ENCODE measurements at regions not wholly inside any gene's neighbourhood (a gene's known extent, or its start where the extent isn't known, plus 50 kb on each side); places are given as distances from the start of the nearest gene placed in this dataset.
"Not testable (repeated sequence)": the region's sequence is repeated elsewhere in the genome, so short reads cannot be mapped to it uniquely, and the experiment has no call there.

DNA sequence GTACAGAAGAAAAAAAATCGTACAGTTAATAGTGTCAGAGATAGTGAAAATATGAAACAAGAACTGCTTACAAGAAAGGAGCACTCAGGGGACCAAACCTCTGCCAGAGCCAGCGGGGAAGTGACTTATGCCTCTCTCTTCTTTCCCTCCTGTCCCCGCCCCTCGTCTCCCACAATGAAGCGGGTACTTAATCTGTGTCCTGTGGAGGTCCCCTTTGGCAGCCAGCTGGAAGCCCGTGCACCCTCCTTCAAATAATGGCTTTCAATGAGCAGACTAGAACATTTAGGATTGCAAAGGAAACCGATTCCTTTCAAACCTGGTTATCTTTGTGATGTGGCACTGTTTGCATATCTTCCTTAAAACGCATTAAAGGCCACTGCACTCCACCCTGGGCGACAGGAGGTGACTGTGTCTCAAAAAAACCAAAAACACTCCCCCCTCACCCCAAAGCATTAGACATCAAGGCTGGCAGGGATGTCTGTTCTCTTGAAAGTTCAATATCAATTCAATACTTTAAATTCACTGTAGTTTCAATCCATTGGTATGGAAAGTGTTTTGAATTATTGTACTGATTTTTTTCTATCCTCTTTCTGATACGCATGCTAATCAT is 51.7 kb downstream of the PPIAL4C start:
- DNase-seq: not testable (repeated sequence)

DNA sequence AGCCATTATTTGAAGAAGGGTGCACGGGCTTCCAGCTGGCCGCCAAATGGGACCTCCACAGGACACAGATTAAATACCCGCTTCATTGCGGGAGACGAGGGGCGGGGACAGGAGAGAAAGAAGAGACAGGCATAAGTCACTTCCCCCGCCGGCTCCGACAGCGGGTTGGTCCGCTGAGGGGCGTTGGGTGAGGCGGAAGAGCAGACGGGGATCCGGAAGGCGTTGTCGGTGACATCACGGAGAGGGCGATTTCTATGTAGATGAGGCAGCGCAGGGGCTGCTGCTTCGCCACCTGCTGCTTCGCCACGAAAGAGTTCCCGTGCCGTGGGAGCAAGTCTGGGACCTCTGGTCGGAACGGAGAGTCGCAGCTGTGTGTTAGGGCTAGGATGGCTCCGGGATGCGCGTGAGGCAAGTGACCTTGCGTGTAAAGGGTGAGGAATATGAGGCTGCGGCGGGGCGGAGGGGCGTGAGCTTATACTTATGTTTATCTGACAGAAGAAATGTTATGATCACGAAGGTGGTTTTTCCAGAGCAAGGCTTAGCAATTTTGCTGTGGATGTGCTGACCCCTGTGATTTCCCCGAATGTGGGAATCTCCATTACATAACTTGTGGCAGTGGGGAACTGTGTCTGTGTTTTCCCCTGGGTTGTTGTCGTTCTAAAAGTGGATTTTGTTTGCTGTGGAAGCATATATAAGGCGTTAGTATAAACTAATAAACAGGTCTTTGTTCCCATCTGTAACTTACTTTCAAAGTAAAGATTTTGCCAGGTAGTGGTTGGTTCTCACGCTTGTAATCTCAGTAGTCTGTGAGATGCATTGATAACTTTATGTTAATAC is 52.9 kb downstream of the PPIAL4C start:
- peak; percentile 98 for DNase-seq

DNA sequence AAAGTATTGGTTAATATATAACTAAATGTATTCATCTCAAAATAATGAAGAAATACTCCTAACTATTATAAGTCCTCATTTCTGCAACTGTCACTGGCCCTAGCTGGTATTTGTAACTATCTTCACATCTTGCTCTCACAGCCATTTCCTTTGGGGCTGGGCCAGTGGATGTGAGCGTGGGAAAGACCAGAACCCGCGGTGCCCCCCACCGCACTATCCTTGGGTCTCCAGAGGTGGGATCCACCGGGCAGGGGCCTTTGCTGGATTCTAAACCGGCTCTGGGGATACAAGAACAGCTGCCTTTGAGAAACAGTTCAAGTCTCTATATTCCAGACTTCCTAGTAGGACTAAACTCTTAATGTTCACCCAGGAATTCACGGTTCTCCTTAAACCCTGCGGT is 54.8 kb downstream of the PPIAL4C start:
- DNase-seq: not testable (repeated sequence)

DNA sequence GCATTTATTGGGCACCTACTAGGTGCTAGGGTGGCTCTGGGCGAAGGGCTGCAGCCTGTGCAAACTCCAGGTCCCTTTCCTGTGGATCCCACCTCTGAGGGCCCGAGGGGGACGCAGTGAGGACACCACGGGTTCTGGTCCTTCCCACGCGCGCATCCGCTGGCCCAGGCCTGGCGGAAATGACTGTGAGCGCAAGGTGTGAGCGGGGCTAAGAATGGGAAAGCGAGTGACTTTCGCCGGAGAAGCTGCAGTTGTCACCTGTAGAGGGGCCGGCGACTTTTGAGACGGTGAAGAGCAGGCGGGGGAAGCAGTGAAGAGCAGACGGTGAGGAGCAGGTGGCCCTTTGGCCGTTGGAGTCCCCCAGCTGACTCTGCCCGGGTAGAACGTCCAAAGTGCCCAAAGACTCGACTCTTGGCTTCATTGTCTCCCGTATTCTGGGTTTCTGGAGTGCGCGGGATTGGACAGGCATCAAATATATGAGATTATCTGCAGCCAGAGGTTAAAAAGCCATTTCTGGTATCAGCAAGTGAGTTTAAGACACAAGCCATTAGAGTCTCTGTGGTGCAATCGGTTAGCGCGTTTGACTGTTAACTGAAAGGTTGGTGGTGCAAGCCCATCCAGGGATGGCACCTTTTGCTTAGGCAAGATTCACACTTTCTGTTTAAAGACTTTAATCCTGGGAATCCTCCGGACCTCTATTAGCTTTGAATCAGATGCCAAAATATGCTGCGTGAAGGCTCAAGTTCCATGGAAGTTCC is 55.4 kb downstream of the PPIAL4C start:
- not testable (repeated sequence) for DNase-seq

DNA sequence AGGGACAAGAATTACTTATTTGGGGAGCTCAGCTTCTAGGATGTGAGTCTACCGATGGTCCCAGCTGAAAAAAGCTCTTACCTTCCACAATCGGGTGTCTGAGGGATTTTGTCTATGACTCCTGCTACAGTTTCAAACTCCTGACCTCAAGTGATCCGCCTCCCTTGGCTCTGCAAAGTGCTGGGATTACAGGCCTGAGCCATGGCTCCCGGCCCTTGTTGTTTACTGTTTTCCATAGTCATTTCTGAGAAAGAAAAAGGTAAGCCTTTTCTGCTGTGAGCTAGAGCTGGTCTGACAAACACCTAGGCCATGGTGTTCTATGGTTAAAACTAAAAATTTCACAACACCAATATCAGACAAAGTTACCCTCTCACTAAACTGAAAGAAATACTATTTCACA is 57.5 kb downstream of the PPIAL4C start:
- not testable (repeated sequence) for DNase-seq

DNA sequence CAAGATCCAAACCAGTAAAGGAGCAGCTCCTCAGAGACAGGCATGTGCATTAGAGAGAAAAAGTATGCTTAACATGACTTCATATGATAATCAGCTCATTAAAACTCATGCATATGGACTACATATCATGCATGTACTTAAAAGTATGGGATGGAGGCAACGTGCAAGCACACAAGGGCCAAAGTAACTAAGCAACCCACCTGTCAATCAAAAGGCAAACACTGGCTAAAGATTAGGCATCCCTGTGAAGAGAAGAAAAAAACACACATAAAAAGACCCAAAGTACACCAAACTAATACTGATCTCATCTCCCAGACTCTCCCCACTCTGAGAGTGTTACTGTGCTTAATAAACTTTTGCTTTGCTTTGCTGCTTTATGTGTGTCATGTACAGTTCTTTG is 61.2 kb downstream of the PPIAL4C start:
- not testable (repeated sequence) for DNase-seq

DNA sequence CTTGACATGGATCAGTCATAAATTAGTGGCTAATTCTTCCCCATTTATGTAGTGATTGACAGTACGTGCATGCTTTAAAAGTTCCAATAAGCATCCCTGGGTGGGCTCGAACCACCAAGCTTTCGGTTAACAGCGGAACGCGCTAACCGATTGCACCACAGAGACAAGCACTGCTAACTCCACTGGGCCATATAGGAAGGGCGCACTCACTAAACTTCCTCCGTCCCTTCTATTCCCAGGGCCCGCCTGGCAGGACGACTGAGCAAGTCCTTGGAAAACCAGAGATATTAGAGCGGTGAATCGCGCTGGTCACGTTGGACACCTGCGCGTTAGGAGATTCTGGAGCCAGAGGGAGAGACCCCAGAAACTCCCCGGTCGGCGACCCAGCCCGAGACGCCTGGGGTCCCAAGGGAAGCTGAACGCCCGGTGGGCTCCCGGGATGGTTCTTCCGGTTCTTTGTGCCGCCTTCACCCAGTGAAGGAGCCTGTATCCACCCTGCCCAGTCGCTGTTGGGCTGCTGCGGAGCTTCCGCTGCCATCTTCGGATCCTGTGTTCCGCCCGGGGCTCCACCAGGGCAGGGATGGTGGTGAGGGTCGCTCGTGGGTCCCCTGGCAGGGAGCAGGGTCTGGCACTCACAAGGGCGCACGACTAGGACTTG is 62.8 kb downstream of the PPIAL4C start:
- not testable (repeated sequence) for DNase-seq

DNA sequence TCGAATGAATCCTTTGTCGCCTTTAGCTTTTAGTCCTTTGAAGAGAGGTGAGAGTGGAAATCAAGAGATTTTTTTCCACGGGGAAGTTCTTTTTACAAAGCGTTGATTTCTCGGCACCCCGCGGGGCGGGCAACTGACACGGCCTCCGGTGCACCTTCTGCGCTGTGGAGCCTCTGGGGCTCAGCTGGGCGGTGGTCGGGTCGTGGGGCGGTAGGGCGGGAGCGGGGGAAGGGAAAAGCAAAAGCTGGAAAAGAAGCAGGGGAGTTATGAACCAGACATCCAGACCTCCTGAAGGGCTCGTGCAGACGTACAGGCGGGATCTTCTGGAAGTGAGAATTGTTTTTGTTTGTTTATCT is 63.3 kb downstream of the PPIAL4C start:
- DNase-seq: not testable (repeated sequence)

DNA sequence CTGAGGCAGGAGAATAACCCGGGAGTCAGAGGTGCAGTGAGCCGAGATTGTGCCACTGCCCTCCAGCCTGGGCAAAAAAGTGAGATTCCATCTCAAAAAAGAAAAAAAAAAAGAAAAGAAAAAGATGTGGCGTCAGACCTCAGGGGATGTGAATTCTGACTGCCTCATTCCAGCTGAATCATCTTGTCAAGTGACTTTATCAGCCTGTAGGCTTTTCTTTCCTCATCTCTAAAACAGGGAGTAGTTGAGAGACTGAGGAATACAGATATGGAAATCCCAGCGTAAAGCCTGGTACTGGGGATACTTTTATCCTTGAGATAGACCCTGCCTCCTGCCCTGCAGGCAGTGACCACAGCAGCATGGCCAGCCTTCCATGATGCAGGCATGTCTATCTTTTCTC is 74.1 kb downstream of the PPIAL4C start:
- not testable (repeated sequence) for DNase-seq

DNA sequence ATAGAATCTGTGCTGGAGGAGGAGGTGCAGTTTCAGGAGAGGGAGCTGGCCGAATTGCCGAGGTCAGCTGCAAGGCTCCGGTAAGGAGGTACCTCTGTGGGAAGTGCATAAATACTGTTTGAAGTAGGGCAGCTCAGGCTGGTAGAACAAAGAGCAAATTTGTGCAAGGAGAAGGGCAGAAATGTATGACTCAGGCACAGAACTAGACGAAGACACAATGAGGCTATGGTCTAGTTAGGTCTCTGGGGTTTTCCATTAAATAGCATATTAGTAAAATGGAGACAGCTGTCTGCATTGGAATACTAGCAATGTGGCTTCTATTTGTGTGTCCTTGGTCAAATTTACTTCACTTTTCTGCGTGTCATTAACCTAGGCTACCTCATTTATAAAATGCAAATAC is 74.5 kb downstream of the PPIAL4C start:
- DNase-seq: not testable (repeated sequence)

DNA sequence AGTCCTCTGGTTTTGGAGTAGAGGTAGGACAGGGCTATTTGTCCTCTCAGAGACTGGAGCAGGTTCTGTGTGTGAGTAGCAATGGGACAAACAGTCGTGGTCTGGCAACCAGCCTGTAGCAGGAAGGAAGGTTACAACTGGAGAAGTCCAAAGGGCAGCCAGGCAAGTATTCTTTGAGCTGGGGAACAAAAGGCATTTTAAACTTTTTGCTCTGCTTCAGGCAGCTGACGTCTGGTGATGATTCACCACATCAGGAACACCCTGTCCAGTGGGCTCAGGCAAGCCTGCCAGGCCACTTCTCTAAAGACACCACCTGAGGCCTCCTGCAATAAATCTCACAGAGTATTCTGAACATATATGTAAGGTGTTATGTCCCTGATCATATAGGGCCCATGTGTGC is 81.0 kb downstream of the PPIAL4C start:
- not testable (repeated sequence) for DNase-seq

DNA sequence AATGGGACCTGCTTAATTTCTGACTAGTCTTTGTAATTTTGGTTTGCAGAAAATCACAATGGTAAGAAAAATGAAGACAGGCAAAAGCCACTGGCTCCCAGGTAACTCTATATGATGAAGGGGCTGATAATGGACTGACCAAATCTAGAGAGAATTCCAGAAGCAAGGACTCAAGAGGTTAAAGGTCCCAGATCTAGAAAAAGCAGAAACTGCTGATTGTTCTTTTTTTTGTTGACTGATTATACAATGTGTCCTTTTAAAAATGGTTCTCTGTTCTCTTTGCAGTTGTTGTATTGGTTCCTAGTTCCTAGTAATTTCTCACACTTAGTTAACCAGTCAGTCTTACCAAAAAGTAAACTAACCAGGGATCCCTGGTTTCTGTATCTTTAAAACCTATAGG is 81.4 kb downstream of the PPIAL4C start:
- DNase-seq: not testable (repeated sequence)

DNA sequence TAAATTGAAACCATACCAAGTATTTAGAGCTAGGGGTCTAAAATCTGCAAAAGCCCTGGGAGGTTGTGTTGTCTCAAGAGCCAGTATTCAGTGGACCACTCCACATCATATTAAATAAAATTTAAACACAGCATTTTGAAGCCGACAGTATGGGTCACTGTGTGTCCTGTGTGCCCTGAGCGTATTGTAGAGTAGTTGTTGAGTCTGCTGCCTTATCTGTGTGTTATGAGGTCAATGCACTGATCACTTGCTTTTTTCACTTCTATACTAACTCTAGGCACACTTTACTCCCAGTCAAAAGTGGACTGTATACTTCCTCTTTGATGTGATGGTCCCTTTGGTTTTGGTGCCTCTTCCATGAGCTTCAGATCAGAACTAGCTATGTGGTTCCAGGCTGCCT is 81.9 kb downstream of the PPIAL4C start:
- DNase-seq: not testable (repeated sequence)

DNA sequence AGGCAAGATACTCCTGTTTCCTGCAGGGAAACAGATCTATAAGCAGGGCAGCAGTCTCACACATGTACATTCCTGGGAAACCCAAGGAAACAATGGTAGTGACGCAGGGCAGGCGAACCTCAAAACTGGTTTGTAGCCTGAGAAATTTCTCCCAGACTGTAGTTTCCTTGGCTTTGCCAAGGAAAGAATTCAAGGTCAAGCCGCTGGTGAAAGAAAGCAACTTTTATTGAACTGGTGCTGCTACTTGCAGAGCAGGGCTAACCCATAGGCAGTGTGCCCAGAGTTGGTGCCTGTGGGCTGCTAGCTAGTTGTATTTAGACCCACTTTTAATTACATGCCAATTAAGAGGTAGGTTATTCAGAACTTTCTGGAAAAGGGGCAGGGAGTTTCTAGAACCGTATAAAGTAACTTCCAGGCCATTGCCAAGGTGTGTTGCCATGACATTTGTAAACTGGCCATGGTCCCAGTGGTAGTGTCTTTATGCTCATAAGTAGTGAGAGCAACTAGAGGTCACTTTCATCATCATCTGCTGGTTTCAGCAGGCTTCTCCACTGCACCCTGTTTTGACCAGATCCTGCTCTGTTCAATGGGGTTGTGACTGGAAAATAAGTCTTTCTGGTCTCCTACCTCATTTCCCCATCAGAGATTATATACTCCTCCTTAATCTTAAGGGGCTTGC is 89.7 kb downstream of the PPIAL4C start:
- not testable (repeated sequence) for DNase-seq

DNA sequence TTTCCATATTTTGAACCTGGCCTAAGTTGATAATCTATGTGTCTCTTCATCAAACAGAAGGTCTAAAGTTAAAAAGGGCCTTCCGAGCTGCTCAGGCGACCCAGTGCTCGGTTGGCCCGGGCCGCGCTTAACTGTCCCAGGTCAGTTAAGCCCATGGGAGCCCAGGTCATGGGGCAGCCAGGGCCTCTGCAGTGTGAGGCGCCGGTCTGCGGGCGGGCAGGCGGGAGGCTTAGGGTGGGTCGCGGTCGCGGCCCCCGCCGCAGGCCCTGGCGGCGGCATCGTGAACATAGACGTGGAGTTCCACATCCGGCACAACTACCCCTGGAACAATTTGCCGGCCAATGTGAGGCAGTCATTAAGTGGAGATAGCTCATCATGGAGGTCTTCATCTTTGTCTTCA is 91.3 kb downstream of the PPIAL4C start:
- not testable (repeated sequence) for DNase-seq

DNA sequence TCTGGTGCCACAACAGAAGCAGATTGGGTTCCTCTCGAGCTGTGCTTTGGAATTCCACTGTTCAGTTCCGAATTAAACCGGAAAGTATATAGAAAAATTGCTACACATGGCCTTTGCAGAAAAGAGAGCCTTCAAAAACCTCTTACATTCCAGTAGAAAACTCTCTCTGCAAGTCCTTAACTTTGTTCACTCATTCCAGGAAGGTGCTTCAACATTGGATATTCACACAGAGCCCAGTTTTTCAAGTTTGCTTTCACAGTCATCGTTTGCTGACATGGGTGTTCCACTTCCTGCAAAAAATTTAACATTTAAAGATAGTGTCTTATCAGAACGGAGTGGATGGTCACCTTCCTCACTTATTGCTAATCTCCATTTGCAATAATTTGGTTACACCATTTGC is 93.7 kb downstream of the PPIAL4C start:
- DNase-seq: not testable (repeated sequence)

DNA sequence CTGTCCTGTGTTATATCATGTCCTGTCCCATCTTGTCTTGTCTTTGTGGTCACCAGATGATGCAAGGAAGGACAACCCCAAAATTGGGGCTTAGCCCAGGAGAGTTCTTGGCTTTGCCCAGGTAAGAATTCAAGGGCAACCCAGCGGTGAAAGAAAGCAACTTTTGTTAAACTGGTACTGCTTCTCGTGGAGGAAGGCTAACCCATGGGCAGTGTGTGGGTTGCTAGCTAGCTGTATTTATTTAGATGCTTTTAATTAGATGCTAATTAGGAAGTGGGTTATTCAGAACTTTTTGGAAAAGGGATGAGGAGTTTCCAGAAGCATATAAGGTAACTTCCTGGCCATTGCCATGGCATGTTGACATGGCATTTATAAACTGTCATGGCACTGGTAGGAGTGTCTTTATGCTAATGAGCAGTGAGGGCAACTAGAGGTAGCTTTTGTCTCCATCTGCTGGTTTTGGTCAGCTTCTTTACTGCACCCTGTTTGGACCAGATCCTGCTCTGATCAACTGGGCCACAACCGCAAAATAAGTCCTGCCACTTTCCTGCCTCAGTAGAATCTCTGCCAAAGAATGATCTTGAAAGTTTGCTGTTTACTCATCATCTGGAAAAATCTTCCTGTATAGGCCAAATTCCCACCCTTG is 95.8 kb upstream of the FCGR1A start:
- DNase-seq: not testable (repeated sequence)

DNA sequence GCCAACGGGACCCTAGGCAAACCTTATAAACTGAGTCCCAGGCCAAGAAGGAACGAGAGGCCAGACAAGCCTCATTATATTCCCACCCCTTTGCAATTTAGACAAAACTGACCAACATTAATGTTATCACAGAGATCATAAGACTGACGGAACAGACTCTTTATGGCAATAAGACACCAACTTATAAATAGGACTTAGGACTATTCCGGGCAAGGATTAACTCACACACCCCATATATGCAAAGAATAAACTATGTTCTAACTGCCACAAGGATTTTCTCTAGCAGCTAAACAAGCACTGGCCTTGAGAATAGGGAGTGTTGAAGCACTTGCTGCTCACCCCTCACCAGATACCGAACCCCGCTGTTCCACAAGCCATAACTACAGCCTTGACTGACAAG is 91.1 kb upstream of the FCGR1A start:
- not testable (repeated sequence) for DNase-seq

DNA sequence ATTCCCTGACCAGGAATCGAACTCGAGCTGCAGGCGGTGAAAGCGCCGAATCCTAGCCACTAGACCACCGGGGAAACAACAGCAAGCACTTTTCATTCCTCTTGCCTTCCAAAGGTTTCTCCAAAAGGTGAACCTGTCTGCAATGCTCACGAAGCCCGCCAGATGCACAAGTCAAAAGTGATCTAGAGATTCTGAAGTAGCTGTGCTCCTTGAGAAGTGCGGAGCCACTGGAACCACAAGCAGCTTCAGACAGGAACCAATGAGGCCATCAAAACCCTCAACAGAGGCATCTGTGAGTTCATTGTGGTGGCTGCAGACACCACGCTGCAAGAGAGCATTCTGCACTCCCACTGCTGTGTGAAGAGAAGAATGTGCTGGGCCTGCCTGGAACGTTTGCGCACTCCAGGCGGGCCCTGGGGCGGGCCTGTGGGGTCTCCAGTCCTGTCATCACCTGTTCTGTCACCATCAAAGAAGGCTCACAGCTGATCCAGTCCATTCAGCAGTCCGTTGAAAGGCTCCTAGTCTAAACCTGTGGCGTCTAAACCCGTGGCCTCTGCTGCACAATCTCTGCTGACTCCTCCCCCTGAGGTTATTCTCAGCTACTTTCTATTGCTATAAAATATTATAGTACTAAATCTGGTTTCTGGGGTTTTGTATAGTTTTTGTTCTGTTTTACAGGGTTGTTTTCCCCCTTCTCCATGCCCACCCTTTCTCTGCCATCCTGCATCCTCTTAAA is 89.5 kb upstream of the FCGR1A start:
- DNase-seq: not testable (repeated sequence)

DNA sequence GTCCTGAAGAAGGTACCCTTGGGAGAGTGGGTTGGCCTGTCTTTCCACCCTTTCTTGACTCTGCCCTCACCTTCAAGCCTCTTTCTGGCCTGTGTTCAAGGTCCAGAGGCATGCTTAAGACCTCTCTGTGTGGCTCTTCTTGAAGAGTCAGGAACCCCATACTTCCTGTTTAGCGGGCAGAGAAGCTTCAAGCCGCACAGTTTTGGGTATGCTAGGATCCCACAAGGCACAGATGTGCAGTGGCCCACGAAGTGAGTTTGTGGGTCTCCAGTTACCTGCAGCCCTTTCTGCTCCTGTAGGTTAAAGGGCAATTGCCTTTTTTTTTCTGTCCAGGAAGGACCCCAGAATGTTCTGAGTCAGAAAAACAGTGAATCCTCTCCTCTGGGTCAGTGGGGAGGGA is 87.4 kb upstream of the FCGR1A start:
- DNase-seq: not testable (repeated sequence)

DNA sequence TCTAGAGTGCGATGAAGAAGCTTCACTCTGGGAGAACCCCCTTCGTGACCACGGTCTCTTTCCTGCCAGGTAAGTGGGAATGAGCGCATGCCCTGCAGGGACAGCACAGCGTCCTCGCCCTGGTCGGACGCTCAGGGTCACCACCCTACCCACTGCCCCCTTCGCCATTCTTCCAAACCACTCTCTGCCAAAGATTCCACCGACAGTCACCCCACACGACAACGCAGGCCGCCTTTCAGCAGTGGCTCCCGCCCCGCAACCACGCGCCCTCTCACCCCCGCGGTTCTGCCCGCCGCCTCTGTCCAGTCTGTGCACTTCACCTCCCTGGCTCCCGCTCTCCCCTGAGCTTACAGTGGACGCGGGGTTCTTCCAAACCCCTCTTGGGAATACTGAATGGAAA is 82.3 kb upstream of the FCGR1A start:
- DNase-seq: not testable (repeated sequence)
